ENCODE measurements at regions not wholly inside any gene's neighbourhood (a gene's known extent, or its start where the extent isn't known, plus 50 kb on each side); places are given as distances from the start of the nearest gene placed in this dataset.

- no peak for TF ChIP-seq EZH2 (IDR thresholded peaks at IDR 0.05; ENCODE audit: low read depth, low read length, severe bottlenecking)
- TF ChIP-seq CBX8 (IDR thresholded peaks at IDR 0.05; ENCODE audit: borderline replicate concordance, low read depth, low read length), result no peak
- TF ChIP-seq, protein P1, sequence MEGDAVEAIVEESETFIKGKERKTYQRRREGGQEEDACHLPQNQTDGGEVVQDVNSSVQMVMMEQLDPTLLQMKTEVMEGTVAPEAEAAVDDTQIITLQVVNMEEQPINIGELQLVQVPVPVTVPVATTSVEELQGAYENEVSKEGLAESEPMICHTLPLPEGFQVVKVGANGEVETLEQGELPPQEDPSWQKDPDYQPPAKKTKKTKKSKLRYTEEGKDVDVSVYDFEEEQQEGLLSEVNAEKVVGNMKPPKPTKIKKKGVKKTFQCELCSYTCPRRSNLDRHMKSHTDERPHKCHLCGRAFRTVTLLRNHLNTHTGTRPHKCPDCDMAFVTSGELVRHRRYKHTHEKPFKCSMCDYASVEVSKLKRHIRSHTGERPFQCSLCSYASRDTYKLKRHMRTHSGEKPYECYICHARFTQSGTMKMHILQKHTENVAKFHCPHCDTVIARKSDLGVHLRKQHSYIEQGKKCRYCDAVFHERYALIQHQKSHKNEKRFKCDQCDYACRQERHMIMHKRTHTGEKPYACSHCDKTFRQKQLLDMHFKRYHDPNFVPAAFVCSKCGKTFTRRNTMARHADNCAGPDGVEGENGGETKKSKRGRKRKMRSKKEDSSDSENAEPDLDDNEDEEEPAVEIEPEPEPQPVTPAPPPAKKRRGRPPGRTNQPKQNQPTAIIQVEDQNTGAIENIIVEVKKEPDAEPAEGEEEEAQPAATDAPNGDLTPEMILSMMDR (IDR thresholded peaks at IDR 0.05; ENCODE audit: control extremely low read depth in 1 of 3, insufficient read depth in 1 of 3, low read depth in 1 of 3, low read length in 3 of 3), result no peak
- no peak for TF ChIP-seq SP1 (IDR thresholded peaks at IDR 0.05; ENCODE audit: low read depth, low read length)
- no peak for TF ChIP-seq SP2 (IDR thresholded peaks at IDR 0.05; ENCODE audit: low read length)
- no peak for TF ChIP-seq POLR2A (IDR thresholded peaks at IDR 0.05; ENCODE audit: control extremely low read depth in 1 of 2, low read depth in 2 of 2, low read length in 2 of 2)
- TF ChIP-seq CHD1 (IDR thresholded peaks at IDR 0.05; ENCODE audit: low read depth, low read length), result no peak
- TF ChIP-seq RAD21 (IDR thresholded peaks at IDR 0.05 in 1 of 2, conservative IDR thresholded peaks at IDR 0.05 in 1 of 2; ENCODE audit: low read depth in 2 of 2, low read length in 2 of 2), result no peak
- TF ChIP-seq SIN3A (conservative IDR thresholded peaks at IDR 0.05 in 1 of 2, IDR thresholded peaks at IDR 0.05 in 1 of 2; ENCODE audit: low read depth in 1 of 2, low read length in 2 of 2), result no peak
- TF ChIP-seq TAF1 (IDR thresholded peaks at IDR 0.05; ENCODE audit: low read depth, low read length), result no peak
- TF ChIP-seq YY1 (IDR thresholded peaks at IDR 0.05; ENCODE audit: low read depth, low read length), result no peak
- no peak for TF ChIP-seq EGR1 (IDR thresholded peaks at IDR 0.05; ENCODE audit: borderline replicate concordance, low read depth, low read length)
- no peak for TF ChIP-seq JUND (IDR thresholded peaks at IDR 0.05; ENCODE audit: low read length)
- TF ChIP-seq EP300 (IDR thresholded peaks at IDR 0.05; ENCODE audit: borderline replicate concordance in 1 of 2, low read depth in 2 of 2, low read length in 2 of 2), result no peak
These were observed 866.5 kb downstream of the IGSF11 start for GRCh38 chr3:118168175-118168574.
